ENCODE measurements at regions not wholly inside any gene's neighbourhood (a gene's known extent, or its start where the extent isn't known, plus 50 kb on each side); places are given as distances from the start of the nearest gene placed in this dataset.

DNA sequence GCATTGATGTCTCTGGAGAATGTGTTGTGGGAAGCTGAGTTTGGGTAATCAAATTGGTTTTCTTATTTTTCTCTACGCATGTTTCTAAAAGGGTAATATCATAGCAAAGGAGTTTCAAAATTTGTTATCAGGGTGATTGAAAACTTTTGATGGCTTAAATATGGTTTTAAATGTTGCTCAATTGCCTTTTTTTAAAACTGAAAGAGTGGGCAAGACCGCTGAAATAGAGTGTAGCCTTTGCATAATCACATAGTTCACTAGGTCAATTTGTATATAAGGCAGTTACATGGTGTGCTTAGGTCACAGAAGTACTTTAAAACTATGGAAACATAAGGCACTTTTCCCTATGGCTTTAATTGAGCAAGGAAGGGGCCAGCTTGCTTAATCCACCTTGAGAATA lies 167.4 kb downstream of the SNAPC1 start:
- H3K36me3 ChIP-seq, result no peaks in the 10 kb centered on the region
- no peaks in the 10 kb centered on the region for H3K4me1 ChIP-seq
- TF ChIP-seq, protein P1, sequence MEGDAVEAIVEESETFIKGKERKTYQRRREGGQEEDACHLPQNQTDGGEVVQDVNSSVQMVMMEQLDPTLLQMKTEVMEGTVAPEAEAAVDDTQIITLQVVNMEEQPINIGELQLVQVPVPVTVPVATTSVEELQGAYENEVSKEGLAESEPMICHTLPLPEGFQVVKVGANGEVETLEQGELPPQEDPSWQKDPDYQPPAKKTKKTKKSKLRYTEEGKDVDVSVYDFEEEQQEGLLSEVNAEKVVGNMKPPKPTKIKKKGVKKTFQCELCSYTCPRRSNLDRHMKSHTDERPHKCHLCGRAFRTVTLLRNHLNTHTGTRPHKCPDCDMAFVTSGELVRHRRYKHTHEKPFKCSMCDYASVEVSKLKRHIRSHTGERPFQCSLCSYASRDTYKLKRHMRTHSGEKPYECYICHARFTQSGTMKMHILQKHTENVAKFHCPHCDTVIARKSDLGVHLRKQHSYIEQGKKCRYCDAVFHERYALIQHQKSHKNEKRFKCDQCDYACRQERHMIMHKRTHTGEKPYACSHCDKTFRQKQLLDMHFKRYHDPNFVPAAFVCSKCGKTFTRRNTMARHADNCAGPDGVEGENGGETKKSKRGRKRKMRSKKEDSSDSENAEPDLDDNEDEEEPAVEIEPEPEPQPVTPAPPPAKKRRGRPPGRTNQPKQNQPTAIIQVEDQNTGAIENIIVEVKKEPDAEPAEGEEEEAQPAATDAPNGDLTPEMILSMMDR (IDR thresholded peaks at IDR 0.05), result no peak
- no peak overlapping the region for H3K9ac ChIP-seq (ENCODE audit: low read depth in 2 of 2, low read length in 2 of 2)
- H3K27ac ChIP-seq, result no peak overlapping the region
- DNase-seq, result no peak
- no peaks in the 10 kb centered on the region for H3K27me3 ChIP-seq
- intact Hi-C loops (cut with DNase I), result loop anchor here (10.0 kb wide), 1 partner anchor 195 kb away; no protein-coding TSS in a partner anchor
- H3K9me3 ChIP-seq, result no peaks in the 10 kb centered on the region
- H3K4me3 ChIP-seq, result no peak overlapping the region

DNA sequence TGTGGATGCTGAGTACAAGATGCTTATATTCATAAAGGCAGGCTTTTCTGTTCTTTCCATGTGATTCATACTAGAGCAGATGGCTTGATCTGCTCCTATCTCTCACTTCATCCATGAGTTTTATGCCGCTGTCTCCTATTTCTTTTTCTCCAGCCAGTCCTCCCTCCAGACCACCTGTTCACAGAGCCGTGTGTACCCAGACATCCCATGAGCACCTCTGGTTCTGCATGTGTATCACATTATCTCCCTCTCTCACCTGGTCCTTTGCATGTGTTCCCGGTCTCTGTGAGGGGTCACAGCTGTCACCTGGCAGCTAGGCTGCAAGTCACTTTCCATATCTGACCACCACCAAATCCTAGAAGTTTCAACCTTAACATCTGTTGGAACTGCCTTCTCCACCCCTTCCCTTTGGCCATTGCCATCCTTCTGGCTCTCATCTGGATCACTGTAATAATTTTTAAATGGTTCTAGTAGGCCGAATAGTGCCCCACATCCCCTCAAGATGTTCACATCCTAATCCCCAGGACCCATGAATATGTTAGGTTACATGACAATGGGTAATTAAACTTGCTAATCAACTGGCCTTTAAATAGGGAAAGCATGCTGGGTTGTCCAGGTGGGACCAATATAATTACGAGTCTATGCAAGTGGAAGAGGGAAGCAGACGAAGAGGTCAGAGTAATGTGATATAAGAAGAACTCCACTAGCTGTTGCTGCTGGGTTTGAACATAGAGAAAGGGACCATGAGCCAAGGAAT lies 168.1 kb downstream of the SNAPC1 start:
- Histone ChIP-seq H3K4me1 (no peaks in the 10 kb centered on the region), H3K36me3 (no peaks in the 10 kb centered on the region), H3K27ac (no peak overlapping the region), H3K9me3 (no peaks in the 10 kb centered on the region), H3K4me3 (no peak overlapping the region), H3K9ac (ENCODE audit: low read depth in 2 of 2, low read length in 2 of 2) (no peak overlapping the region), H3K27me3 (no peaks in the 10 kb centered on the region)
- TF ChIP-seq, protein P1 (IDR thresholded peaks at IDR 0.05), result no peak
- DNase-seq, result no peak
- intact Hi-C loops (cut with DNase I), result no loop called here

- Histone ChIP-seq H3K4me3 (no peak overlapping the region), H3K27me3 (no peaks in the 10 kb centered on the region), H3K9ac (ENCODE audit: low read depth in 2 of 2, low read length in 2 of 2) (no peak overlapping the region), H3K36me3 (no peaks in the 10 kb centered on the region), H3K4me1 (no peaks in the 10 kb centered on the region), H3K9me3 (no peaks in the 10 kb centered on the region), H3K27ac (no peak overlapping the region)
- TF ChIP-seq, protein P1 (IDR thresholded peaks at IDR 0.05), result no peak
- intact Hi-C loops (cut with DNase I), result no loop called here
- no peak for DNase-seq
These were observed 170.8 kb downstream of the SNAPC1 start for GRCh38 chr14:61932974-61933373.

DNA sequence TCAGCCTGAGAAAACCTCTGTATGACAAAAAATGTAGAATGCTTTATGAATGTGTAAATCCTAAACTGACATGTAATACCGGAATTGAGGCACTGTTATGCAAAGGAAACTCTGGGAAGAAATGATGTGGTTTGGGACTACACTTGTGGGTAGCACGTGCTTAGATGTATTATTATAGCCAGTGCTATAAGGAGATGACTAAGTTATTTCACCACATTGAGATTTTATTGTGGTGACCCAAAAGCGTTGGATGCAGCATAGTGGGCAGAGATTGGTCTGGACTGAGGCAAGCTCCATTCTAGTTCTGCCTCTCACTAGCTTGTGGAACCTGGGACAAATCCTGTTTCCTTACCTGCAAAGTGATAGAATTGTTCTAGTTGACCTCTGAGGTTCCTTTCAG lies 172.2 kb downstream of the SNAPC1 start:
- Histone ChIP-seq H3K27me3 (no peaks in the 10 kb centered on the region), H3K27ac (no peak overlapping the region), H3K4me1 (no peaks in the 10 kb centered on the region), H3K36me3 (no peaks in the 10 kb centered on the region), H3K4me3 (no peak overlapping the region), H3K9me3 (no peaks in the 10 kb centered on the region), H3K9ac (ENCODE audit: low read depth in 2 of 2, low read length in 2 of 2) (no peak overlapping the region)
- intact Hi-C loops (cut with DNase I), result no loop called here
- no peak for DNase-seq
- TF ChIP-seq, protein P1 (IDR thresholded peaks at IDR 0.05), result no peak

DNA sequence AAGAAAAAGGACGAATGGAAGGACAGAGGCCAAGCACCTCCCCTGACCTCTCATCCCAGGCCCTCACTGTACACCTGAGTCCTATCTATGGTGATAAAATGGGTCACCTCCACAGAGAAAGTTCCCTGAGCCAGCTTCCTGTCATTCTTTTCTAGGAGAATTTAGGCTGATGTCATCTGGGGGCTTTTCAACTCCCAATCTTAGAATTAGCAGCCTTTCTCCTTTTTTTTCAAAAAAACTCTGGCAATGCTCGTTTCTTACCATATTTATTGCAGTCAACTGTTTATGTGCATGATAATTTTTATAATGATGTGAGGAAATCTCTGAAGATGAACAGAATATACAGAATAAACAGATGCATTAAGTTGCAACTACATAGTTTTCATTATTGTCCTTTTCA lies 177.6 kb downstream of the SNAPC1 start:
- H3K27ac ChIP-seq, result no peak overlapping the region
- H3K9me3 ChIP-seq, result no peaks in the 10 kb centered on the region
- H3K9ac ChIP-seq (ENCODE audit: low read depth in 2 of 2, low read length in 2 of 2), result no peak overlapping the region
- no peaks in the 10 kb centered on the region for H3K4me1 ChIP-seq
- DNase-seq, result no peak
- TF ChIP-seq, protein P1 (IDR thresholded peaks at IDR 0.05), result no peak
- no peaks in the 10 kb centered on the region for H3K27me3 ChIP-seq
- H3K4me3 ChIP-seq, result no peak overlapping the region
- no peaks in the 10 kb centered on the region for H3K36me3 ChIP-seq
- intact Hi-C loops (cut with DNase I), result no loop called here
